Smooth muscle cell (in vitro differentiated cells): ENCODE measurements at regions not wholly inside any gene's neighbourhood (a gene's known extent, or its start where the extent isn't known, plus 50 kb on each side); places are given as distances from the start of the nearest gene placed in this dataset.
A peak's percentile ranks its signal among the peaks of the same experiment; 100 is the strongest.

Source experiments
- DNase-seq: peaks from one replicate; lab custom pipeline; 2025; ENCODE audit not compliant: unreplicated experiment; lab: John Stamatoyannopoulos, UW
- H2AFZ ChIP-seq: fragments of 200-600 bp; sonication (generic); 2 replicates; pipeline ENCODE4 v1.6.0; 2016; ENCODE audit warnings: antibody characterized with exemption, low read depth, mild to moderate bottlenecking
- H3F3A ChIP-seq: fragments of 200-600 bp; sonication (generic); 2 replicates; pipeline ENCODE4 v1.6.0; 2017; ENCODE audit warnings: antibody characterized with exemption, low read depth
- H3K27ac ChIP-seq: fragments of 200-600 bp; sonication (generic); 2 replicates; pipeline ENCODE4 v1.5.1; 2016; ENCODE audit warnings: low read depth, mild to moderate bottlenecking
- H3K27me3 ChIP-seq: fragments of 200-600 bp; sonication (generic); 2 replicates; pipeline ENCODE4 v1.6.1; 2016; ENCODE audit warnings: low read depth, mild to moderate bottlenecking
- H3K36me3 ChIP-seq: fragments of 200-600 bp; sonication (generic); 2 replicates; pipeline ENCODE4 v1.5.1; 2016; ENCODE audit warnings: low read depth
- H3K4me1 ChIP-seq: fragments of 200-600 bp; sonication (generic); 2 replicates; pipeline ENCODE4 v1.5.1; 2016; ENCODE audit warnings: low read depth
- H3K4me2 ChIP-seq: fragments of 200-600 bp; sonication (generic); 2 replicates; pipeline ENCODE4 v1.6.0; 2016; ENCODE audit warnings: mild to moderate bottlenecking
- H3K4me3 ChIP-seq: fragments of 200-600 bp; sonication (generic); 2 replicates; pipeline ENCODE4 v1.5.1; 2016; ENCODE audit warnings: mild to moderate bottlenecking
- H3K79me2 ChIP-seq: fragments of 200-600 bp; sonication (generic); 2 replicates; pipeline ENCODE4 v1.6.0; 2016; ENCODE audit warnings: low read depth, mild to moderate bottlenecking
- H3K9ac ChIP-seq: fragments of 200-600 bp; sonication (generic); 2 replicates; pipeline ENCODE4 v1.6.0; 2016; ENCODE audit warnings: low read depth
- H3K9me3 ChIP-seq: fragments of 200-600 bp; sonication (generic); replicated peaks from 2 replicates; pipeline ENCODE4 v1.5.1; 2016; ENCODE audit warnings: low read depth
- H4K20me1 ChIP-seq: fragments of 200-600 bp; sonication (generic); 2 replicates; pipeline ENCODE4 v1.6.0; 2016; ENCODE audit warnings: low read depth
- CTCF ChIP-seq: fragments of 200-600 bp; sonication (generic); IDR thresholded peaks from 2 replicates; pipeline ENCODE4 v1.5.1; 2017; ENCODE audit warnings: borderline replicate concordance, mild to moderate bottlenecking, antibody characterized with exemption; ENCODE audit not compliant: insufficient read depth, poor library complexity, severe bottlenecking
- WGBS: methylation state at CpG from one replicate; pipeline ENCODE4 v1.1.7; 2016; ENCODE audit warnings: low lambda C conversion rate; 5-methylcytosine and 5-hydroxymethylcytosine counted together

DNA sequence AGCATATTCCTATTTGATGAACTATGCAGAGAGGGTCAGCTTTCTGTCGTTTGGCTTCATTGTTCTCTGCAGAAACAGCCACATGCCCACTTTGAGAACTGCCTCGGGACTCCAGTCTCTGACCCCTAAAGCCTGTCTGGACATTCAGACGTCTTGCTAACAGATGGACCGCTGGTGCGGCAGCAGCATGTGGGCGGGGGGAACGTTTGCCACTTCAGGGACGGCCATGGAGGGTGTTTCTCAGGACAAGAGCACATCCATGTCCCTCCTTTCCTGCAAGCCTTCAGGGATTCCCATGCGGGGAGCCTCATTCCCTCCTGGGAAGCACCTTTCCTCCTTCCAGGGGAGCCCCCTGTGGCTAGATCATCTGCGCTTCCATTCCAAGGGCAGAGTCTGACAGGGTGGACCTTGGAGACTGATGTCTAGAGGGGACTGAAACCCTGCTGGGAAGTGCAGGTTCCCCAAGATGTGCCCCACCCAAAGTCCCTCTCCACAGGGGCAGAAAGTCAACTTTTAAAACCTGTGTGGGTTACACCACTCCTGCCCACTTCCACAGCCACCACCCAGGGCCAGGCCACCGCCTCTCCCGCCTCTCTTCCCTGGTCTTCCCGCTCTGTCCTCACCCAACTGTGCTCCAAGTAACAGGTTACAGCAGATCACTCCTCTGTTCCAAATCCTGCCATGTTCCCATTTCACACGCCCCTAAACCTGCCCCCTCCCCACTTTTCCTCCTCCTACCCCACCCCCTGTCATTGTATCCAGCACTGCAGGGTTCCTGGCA, 94.8 kb upstream of the PMEPA1 start:
- H3K4me2 ChIP-seq: peak overlapping the region; percentile 9
- TF ChIP-seq CTCF: no peak
- WGBS: 55% methylated on average over 13 of the region's 14 CpGs
- H3K9ac ChIP-seq: no peak overlapping the region
- H3K9me3 ChIP-seq: no peaks in the 10 kb centered on the region
- DNase-seq: no peak
- no peak overlapping the region for H2AFZ ChIP-seq
- H3K4me3 ChIP-seq: no peak overlapping the region
- no peaks in the 10 kb centered on the region for H3F3A ChIP-seq
- H4K20me1 ChIP-seq: no peaks in the 10 kb centered on the region
- H3K27me3 ChIP-seq: no peaks in the 10 kb centered on the region
- no peak overlapping the region for H3K27ac ChIP-seq
- H3K4me1 ChIP-seq: peaks cover 8% of the 10 kb centered on the region
- no peaks in the 10 kb centered on the region for H3K79me2 ChIP-seq
- no peaks in the 10 kb centered on the region for H3K36me3 ChIP-seq

- no peaks in the 10 kb centered on the region for H3K36me3 ChIP-seq
- H3K9me3 ChIP-seq: no peaks in the 10 kb centered on the region
Measured at GRCh38 chr20:57803508-57804005, 93.7 kb upstream of the PMEPA1 start.

GRCh38 chr20:57802765-57803507, 93.1 kb upstream of the PMEPA1 start:
- no peaks in the 10 kb centered on the region for H3K27me3 ChIP-seq
- no peak overlapping the region for H3K4me2 ChIP-seq
- no peaks in the 10 kb centered on the region for H3F3A ChIP-seq
- no peaks in the 10 kb centered on the region for H3K36me3 ChIP-seq
- no peak for TF ChIP-seq CTCF
- H3K9me3 ChIP-seq: no peaks in the 10 kb centered on the region
- 86% methylated on average over 12 of the region's 12 CpGs for WGBS
- no peak overlapping the region for H3K27ac ChIP-seq
- DNase-seq: no peak
- no peak overlapping the region for H3K4me3 ChIP-seq
- H3K9ac ChIP-seq: no peak overlapping the region
- no peaks in the 10 kb centered on the region for H4K20me1 ChIP-seq
- H3K79me2 ChIP-seq: no peaks in the 10 kb centered on the region
- H3K4me1 ChIP-seq: peaks cover 8% of the 10 kb centered on the region
- no peak overlapping the region for H2AFZ ChIP-seq

More at GRCh38 chr20:57803508-57804005, 93.7 kb upstream of the PMEPA1 start:
- H3K4me2 ChIP-seq: no peak overlapping the region
- peaks cover 8% of the 10 kb centered on the region for H3K4me1 ChIP-seq
- H3K27ac ChIP-seq: no peak overlapping the region
- no peak for TF ChIP-seq CTCF
- H3F3A ChIP-seq: no peaks in the 10 kb centered on the region
- H2AFZ ChIP-seq: no peak overlapping the region
- H3K4me3 ChIP-seq: no peak overlapping the region
- no peak overlapping the region for H3K9ac ChIP-seq
- H3K27me3 ChIP-seq: no peaks in the 10 kb centered on the region
- 74% methylated on average over 10 of the region's 10 CpGs for WGBS
- no peak for DNase-seq
- no peaks in the 10 kb centered on the region for H4K20me1 ChIP-seq
- no peaks in the 10 kb centered on the region for H3K79me2 ChIP-seq
